Skin epidermis (tissue), 12 donors: ENCODE measurements at regions not wholly inside any gene's neighbourhood (a gene's known extent, or its start where the extent isn't known, plus 50 kb on each side); places are given as distances from the start of the nearest gene placed in this dataset.

Experiments
- H3K27ac ChIP-seq, 21 experiments: fragments of 200-600 bp; sonication (generic) in 11 of 21; one replicate each; pipeline ENCODE4 v1.5.0; 2020; ENCODE audit warnings: mild to moderate bottlenecking in 3 of 21, inconsistent platforms in 2 of 21, moderate library complexity in 2 of 21
- H3K4me3 ChIP-seq, 7 experiments: fragments of 200-600 bp; sonication (generic) in 2 of 7; one replicate each; pipeline ENCODE4 v1.5.0; 2020; ENCODE audit warnings: inconsistent platforms in 2 of 7, mild to moderate bottlenecking in 2 of 7, moderate library complexity in 1 of 7

DNA sequence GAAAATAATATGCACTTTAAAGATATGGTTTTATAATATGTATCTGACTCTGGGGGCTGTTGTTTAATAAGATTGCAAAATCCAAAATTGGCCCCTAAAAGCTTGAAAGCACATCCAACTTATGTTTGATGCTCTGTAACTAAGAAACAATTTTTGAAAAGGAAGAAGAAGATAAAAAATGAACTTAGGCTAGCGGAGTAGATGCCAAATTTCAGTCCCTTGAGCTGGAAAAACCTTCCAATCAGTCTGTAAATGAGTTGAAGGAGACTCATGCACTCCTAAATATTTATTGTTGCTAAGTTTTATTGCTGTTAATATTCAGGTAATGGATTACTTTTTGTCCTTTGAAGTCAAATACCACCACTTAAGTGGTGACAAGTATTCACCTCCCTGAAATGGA lies 465.0 kb downstream of the ZEB2 start:
- no peak overlapping the region for H3K27ac ChIP-seq
- no peak overlapping the region for H3K4me3 ChIP-seq

GRCh38 chr2:144052083-144052482 lies 467.8 kb downstream of the ZEB2 start:
- Histone ChIP-seq H3K27ac (no peak overlapping the region), H3K4me3 (no peak overlapping the region)

- no peak overlapping the region for H3K4me3 ChIP-seq
- H3K27ac ChIP-seq: no peak overlapping the region
These were observed 470.8 kb downstream of the ZEB2 start for GRCh38 chr2:144049137-144049536.

DNA sequence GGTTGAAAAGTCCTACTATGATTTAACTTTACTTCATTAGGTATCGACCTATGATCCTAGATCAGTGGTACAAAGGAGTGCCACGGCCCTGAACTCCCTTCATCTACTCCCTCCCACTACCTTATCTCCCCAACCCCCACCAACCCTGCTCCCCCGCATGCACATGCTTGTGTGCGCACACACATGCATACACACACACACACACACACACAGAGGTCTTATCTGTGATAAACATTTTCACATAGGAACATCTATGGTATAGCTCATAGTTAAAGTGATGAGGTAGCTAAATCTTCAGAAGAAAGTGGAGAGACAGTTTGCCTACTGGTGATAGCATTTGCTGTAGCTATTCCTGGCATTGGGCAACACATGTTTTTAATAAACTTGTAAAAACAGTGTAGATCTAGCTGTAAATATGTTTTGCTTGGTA lies 471.3 kb downstream of the ZEB2 start:
- H3K4me3 ChIP-seq: no peak overlapping the region
- H3K27ac ChIP-seq: no peak overlapping the region

GRCh38 chr2:144042751-144043150 lies 477.2 kb downstream of the ZEB2 start:
- Histone ChIP-seq H3K4me3 (no peak overlapping the region), H3K27ac (no peak overlapping the region)

DNA sequence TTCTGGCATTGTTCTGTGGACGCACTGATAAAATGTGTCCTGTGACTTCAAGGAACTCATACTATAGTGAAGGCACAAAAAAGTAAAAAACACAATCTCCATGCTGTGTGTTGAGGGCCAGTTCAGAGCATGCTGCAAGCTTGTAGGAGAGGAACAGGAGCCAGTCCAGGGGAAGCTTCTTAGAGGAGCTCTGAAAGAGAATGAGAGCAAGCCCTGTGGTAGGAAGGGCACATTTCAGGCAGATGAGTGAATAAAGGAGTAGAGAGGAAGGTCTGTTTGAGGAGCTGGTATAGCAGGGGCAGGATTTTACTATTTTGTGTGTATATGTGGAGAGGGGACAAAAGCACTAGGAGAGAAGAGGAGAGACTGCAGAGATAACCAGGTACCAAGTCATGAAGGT lies 478.3 kb downstream of the ZEB2 start:
- H3K27ac ChIP-seq: no peak overlapping the region
- no peak overlapping the region for H3K4me3 ChIP-seq

- H3K4me3 ChIP-seq: no peak overlapping the region
- no peak overlapping the region for H3K27ac ChIP-seq
These were observed 479.1 kb downstream of the ZEB2 start for GRCh38 chr2:144040834-144041233.

GRCh38 chr2:144032566-144032965 lies 487.4 kb downstream of the ZEB2 start:
- Histone ChIP-seq H3K27ac (no peak overlapping the region), H3K4me3 (no peak overlapping the region)

DNA sequence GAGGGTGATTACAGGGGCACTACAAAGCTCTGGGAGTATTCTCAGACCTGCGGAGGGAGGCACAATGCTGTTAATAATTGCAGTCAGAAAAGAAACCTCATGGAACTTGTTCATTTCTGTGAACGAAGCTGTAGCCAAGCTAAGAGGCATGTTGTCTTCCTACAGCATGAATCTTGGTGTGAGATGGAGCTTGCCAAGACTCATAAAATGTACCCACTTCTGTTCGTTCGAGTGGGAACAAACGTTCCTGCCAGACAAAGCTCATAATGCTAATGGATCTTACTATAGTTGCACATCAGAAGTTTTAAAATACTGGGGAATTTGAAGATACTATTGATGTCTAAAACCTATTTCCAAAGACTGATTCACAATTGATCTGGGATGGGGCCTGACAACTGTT lies 489.1 kb downstream of the ZEB2 start:
- H3K4me3 ChIP-seq: no peak overlapping the region
- H3K27ac ChIP-seq: no peak overlapping the region

DNA sequence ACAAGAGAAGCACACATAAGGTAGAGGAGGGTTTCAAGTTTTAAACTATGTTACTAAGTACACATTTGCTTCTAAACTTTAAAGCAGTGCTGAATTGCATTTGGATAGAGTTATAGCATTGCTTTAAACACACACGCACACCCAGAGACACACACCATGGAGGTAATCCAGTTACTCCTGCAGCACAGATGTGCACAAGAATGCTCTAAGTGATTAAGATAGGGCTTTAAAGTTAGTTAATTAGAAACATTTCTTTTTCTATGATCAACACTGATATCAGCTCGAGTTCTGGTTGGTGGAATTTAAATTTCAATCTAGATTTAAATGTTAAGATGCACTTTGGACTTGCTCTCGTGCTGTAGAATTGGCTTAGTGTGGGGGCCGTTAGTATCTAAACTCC lies 492.3 kb downstream of the ZEB2 start:
- no peak overlapping the region for H3K27ac ChIP-seq
- H3K4me3 ChIP-seq: no peak overlapping the region

DNA sequence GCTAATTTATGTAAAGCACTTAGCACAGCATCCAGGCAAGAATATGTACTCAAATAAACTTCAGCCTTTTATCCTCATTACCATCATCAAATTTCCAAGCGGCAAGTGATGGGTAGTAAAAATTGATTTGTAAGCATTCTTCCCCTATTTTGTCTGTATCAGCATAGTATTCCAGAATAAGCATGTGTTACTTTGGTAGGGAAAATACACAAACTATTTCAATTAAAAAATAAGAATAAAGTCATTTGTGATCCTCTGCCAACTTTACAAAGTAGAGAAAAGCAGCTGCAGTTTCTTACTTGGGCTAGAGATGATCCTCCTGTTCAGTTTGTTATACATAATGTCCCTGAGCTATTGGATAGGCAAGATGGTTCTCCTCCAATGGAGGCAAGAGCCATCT lies 493.2 kb downstream of the ZEB2 start:
- Histone ChIP-seq H3K4me3 (no peak overlapping the region), H3K27ac (no peak overlapping the region)

DNA sequence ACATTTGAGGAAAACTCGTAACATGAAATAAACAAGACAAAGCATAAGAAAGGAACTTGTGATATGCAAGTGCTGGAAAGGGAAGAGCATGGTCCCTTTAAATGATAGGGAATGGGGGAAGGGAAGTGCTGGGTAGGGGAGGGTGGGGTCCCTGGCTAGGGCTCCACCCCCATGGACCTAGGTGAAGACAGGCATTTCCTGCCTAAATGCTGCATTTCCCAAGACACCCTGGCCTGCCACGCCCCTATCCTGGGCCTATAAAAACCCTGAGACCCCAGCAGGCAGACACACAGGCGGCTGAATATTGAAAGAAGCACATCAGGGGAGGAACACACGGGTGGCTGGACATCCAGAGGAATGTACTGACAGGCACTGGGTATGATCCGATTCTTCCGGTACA lies 499.9 kb downstream of the ZEB2 start:
- Histone ChIP-seq H3K27ac (no peak overlapping the region), H3K4me3 (no peak overlapping the region)

GRCh38 chr2:144015655-144016245 lies 504.2 kb downstream of the ZEB2 start:
- no peak overlapping the region for H3K27ac ChIP-seq

DNA sequence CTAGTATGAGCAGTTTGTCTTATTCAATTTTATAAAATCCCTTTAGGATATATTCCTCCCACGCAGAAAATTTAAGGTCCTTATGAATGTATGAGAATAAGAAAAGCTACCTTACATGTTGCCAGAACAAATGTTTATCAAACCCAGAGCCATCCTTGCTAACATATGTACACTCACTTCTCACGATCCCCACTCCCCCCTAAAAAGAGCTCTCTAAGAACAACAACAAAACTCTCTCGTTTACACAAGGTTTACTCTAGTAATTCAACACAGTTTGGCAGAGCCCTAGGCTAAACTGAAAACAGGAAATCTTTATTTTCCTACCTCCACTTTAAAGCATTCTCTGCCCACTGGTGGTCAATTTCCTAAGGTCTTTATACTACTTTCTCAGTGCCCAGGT lies 504.9 kb downstream of the ZEB2 start:
- Histone ChIP-seq H3K27ac (no peak overlapping the region), H3K4me3 (no peak overlapping the region)

More at GRCh38 chr2:144015655-144016245, 504.2 kb downstream of the ZEB2 start:
- no peak overlapping the region for H3K4me3 ChIP-seq

DNA sequence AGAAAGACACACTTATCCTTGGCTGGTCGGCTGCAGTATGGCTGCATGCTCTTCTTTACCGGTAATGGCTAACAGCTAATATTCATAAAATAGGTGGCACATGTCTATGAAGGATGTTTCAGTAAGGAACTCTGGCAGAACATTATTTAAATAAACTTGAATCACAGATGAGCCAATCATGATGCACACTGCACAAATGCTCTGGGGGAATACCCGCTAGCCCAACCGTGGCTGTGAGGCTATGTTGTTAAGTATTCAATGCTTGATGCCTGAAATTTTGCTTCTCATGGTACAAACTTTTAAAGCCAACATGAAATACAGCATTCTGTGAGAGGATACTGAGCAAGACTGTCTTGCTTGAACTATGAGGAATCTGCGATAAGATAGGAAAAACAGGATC lies 505.8 kb downstream of the ZEB2 start:
- Histone ChIP-seq H3K27ac (no peak overlapping the region), H3K4me3 (no peak overlapping the region)

DNA sequence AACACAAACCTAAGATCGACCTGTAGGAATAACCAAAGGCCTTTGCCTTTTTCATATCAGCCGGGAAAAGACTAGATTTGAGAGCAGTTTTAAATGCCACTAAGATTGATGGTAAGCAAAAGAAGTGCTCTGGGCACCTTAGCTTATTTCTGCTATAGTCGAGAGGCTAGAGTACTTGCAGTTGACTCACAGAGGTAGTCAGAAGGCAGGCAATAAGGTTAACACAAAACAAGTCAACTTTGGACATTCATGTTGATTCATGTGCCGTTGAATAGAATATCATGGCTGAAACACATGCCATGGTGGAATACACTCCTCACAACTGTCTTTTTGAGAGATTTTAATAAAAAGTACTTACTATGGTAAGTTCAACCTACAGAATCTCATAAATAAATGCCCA lies 507.6 kb downstream of the ZEB2 start:
- H3K27ac ChIP-seq: no peak overlapping the region
- H3K4me3 ChIP-seq: no peak overlapping the region

- Histone ChIP-seq H3K4me3 (no peak overlapping the region), H3K27ac (no peak overlapping the region)
These were observed 508.4 kb downstream of the ZEB2 start for GRCh38 chr2:144011553-144011952.

- H3K4me3 ChIP-seq: no peak overlapping the region
- no peak overlapping the region for H3K27ac ChIP-seq
These were observed 508.8 kb downstream of the ZEB2 start for GRCh38 chr2:144011098-144011497.

- no peak overlapping the region for H3K4me3 ChIP-seq
- H3K27ac ChIP-seq: no peak overlapping the region
These were observed 509.7 kb downstream of the ZEB2 start for GRCh38 chr2:144010096-144010836.

GRCh38 chr2:144006139-144006538 lies 513.8 kb downstream of the ZEB2 start:
- Histone ChIP-seq H3K27ac (no peak overlapping the region), H3K4me3 (no peak overlapping the region)

DNA sequence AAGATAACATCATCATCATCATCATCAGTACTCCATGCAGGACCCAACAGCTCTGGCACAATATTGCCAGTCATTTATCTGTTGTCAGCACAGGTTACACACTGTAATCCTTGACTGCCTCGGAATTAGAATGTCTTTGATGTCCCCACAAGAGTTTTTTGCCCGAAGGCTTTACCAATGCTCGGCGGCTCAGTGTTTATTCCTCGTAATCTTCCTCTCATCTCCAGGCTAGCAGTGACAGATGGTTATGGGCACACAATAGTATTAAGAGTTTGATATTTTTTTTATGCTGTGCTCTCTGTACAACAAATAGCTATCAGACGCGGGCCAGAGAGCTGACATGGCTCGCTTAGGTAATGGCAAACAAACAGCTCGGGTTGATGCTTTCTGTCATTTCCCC lies 515.2 kb downstream of the ZEB2 start:
- H3K4me3 ChIP-seq: no peak overlapping the region
- H3K27ac ChIP-seq: no peak overlapping the region
